HG03196 (cell line): ENCODE measurements at regions not wholly inside any gene's neighbourhood (a gene's known extent, or its start where the extent isn't known, plus 50 kb on each side); places are given as distances from the start of the nearest gene placed in this dataset.

ENCODE experiments used
- ATAC-seq: cut with Tn5 transposase; IDR thresholded peaks from one replicate; pipeline ENCODE4 v1.9.1; 2021; ENCODE audit not compliant: unreplicated experiment

DNA sequence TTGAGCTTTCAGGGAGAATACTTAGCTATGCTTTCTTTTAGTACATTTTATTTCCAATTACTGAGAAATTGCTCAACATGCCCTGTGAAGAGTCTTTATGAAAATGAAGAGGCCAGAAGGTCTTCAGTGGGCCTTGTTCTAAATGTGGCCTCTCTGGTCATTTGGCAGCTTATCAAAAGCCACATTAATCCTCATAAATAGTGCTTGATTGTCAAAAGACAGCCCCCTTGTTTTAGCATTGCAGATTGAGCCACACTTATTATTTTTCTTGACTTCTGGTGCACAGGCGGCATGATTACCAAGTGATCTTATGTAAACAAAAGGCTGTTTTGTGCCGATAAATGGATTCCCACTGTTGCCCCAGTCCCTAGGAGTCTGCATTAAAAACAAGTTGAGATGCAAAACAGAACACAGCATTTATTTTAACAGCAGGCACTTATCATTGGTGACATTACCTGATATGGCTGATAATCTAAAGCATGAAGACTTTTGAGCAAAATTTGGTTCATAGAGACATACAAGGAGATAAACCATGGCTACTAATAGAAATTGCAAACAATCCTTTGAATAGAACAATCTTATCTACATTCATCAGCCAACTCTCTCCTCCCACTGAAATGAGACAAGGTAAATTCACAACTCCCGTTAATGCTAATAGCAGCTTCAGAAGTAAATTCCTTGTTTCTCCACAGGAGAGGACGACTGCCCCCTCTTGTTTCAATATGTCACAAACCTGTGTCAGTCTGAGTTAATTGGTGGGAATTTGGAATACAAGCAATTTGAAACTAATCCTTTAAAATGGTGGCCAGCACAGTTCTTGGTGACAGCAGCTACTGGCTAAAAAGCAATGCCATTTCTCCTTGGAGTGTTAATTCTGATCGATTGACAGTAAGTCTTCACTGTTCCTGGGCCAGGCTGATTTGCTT, 194.3 kb downstream of the NSUN3 start:
- ATAC-seq = no peak

DNA sequence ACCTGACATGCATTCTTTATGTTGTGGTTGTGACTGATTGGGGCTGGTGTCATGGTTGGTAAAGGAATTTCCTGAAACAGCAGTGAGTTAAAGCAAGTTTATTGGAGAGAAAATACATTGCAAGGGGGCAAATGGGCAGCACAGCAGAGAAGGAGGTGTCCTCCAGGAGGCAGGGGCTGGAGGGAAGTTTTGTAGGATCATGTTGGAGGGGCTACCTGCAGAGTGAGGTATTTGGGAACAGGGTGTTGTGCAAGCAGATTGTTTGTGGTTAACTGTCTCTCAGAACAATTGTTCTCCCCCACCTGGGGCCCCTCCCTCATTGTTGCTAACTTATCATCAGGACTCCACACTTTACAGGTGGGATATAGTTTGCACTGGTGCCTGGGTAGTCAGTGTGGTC, 196.0 kb downstream of the NSUN3 start:
- ATAC-seq = no peak

DNA sequence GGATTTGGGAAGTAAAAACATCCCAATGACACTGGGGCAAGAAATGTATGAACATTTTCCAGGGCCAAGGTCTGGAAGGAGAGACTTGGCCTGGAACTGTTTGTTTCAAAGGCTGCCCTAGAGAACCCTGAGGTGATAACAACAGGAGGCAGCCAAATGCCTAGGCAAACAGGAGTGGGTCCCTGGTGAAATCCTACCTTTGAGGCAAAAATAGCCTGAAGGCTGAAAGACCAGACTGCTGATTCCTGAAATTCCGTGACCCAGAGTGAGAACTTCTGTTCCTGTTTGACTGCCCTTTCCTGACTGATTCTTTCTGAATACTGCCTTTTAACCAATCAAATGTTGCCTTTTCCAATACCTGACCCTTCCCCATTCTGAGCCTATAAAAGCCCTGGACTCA, 196.4 kb downstream of the NSUN3 start:
- no peak for ATAC-seq

DNA sequence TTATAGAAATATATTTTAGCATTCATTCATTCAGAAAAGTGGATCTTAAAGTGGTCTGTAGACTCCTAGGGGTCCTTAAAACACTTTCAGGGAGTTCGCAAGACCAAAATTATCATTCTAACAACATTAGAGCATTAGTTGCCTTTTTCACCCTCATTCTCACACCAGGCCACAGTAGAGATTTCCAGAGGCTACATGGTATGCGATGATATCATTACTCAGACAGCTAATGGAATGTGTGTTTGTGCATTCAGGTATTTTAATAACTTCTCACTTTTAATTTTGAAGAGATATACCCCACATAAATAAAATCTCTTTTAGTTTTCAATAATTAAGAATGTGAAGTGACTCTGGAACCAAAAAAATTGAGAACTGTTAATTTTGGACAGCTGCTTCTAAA, 206.9 kb downstream of the NSUN3 start:
- ATAC-seq = no peak

DNA sequence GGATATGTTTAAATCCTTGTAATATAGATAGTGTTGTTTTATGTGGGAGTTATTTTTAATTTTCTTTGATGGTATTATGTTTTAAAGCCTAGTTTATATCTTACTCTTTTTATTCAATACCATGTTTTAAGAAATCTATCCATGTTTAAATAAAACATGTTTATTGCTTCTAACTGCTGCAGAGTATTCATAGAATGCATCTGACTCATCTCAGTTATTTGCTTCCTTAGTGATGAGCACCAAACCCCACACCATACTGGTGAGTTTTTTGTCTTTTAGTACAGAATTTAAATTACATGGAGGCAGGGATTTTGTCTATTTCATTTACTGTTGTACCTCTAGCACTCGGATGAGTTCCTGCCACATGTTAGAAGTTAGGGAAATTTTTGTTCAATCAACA, 209.2 kb downstream of the NSUN3 start:
- no peak for ATAC-seq

DNA sequence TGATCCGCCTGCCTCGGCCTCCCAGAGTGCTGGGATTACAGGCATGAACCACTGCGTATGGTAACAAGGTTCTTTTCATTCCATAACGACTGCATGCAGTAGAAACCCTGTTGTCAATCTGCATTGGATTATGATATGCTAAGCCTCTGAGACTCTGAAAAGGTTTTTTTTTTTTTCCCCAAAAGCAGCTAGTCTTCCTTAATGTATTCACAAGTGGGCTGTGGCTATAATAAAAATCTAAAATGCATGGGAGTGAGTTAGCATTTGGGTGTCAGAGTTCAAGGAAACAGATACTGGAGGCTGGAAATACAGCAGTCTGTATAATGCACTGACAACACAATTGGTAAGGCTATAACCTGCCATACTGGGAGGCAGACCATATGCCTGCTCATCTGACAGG, 218.1 kb downstream of the NSUN3 start:
- ATAC-seq = no peak

DNA sequence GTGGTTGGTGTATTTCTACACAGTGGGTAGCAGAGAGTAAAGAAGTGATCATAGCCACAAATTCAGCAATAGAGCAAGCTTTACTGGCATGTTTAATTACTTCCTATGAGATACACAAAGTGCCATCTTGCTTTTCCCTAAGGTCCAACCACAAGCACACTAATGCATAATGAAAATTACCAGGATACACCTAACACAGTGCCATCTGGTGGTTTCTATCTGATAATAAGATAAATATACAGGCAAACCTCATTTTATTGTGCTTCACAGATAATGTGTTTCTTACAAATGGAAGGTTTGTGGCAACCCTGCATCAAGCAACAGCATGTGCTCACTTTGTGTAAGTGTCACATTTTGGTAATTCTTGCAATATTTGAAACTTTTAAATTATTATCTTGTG, 223.0 kb downstream of the NSUN3 start:
- ATAC-seq = no peak

DNA sequence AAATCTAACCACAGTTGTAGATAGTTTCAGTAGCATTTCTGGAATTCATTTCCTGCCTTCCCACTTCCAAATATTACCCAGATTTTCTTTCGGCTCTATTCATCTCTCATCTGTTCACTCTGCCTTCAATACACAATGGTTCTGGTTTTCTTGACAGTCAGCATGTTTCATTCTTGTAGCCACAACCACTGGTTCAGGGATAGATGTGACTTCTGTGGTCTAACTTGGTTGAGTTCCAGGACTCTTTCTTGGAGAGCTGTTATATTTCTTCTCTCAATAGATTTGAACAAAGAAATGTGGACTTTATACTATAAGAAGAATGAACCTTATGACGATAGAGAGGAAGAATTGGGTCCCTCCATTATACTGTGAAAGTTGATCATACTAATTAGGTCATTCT, 228.8 kb downstream of the NSUN3 start:
- ATAC-seq = no peak

DNA sequence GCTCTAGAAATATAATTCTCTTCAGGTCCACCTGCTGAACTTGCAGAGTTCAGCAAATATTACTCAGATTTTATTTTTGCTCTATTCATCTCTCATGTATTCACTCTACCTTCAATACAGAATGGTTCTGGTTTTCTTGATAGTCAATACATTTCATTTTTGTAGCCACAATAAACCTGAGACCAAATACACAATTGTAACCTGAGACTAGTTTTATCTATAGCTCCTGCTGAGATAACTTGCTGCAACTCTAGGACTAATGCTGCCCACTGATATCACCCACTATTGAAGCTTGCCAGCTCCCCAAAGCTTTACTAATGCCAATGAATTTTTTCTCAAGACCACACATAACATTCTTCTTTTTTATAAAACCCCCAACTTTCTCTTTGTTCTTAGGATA, 229.3 kb downstream of the NSUN3 start:
- no peak for ATAC-seq

DNA sequence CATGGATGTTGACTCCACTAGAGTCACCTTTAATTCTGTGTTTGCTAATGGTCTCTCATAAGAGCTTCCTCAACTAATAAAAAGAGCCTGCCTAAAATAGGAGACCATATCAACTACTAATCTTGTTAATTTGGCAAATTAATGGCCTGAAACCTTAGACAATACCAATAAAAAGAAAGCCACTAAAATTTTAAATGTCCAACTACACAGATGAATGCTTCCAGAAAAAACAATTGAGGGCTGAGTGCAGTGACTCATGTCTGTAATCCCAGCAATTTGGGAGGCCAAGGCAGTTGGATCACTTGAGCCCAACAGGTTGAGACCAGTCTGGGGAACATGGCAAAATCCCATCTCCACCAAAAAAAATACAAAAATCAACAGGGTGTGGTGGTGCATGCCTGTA, 230.9 kb downstream of the NSUN3 start:
- ATAC-seq = no peak

DNA sequence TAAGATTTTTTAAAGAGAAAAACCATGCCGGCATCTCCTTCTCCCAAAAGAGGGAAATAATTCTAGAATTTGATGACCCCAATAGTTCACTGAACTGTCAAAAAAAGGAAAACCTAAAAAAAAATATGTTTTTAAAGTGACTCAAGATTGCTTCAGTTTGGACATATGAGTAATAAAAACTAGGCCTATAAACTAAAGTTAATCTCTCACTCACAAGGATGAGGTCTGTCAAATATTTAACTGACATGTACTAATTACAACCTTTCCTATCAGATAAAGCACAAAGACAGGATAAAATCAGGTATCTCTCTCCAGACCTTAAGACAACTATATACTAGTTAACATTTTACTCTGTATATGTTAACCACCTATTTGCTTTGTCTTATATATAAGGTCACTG, 231.9 kb downstream of the NSUN3 start:
- ATAC-seq = no peak

DNA sequence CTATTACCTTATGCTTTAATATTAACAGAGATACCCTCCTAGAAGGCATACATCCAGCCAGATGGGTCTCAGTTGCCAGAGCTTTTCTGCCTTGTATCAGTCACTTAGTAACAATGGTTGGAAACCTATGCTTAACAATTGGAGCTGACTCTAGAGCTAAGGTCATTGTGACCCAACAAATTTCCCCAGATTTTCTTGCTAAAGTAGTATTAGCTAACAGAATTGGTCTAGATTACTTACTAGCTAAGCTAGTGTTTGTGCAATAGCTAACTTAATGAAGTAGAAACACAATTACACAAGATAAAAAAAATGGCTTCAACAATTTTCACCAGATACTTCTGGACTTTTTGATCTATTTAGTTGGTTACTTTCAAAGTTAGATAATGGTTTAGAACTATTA, 236.9 kb downstream of the NSUN3 start:
- no peak for ATAC-seq

DNA sequence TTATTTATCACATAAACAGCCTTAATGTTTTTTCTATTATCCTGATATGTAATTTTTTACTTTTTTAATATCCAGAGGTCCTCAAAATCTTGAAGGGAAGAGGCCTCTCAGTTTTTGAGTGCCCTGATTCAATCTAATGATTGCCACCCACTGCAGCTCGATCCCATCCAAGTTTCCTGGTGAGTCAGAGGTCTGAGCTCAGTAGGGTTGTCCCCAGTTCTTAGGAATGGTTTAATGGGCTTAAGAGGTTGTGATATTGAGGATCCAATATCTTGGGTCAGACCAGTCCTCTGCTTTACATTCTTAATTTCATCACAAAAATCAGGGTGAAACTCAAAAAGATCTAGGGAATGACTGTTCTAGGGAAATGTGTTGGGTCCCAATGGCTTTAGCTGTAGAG, 238.5 kb downstream of the NSUN3 start:
- ATAC-seq = no peak

DNA sequence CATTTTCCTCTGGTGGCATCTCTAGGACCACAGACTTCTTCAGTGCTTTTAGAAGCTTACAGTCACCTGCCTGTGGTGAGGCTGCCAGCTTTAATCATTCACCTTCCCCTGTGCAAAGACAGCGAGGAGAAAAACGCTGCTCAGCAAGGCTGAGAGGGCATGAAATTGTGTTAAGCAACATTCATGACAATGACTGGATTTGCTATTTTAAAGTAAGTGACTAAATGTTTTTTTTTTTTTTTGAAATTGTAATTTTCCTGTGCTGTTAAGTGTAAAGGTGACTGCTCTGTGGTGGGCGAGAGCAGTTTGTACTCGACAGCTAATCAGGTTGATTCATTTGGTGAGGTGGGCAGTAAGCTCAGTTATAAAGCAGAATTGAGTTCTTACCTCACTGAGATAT, 240.4 kb downstream of the NSUN3 start:
- ATAC-seq = no peak

DNA sequence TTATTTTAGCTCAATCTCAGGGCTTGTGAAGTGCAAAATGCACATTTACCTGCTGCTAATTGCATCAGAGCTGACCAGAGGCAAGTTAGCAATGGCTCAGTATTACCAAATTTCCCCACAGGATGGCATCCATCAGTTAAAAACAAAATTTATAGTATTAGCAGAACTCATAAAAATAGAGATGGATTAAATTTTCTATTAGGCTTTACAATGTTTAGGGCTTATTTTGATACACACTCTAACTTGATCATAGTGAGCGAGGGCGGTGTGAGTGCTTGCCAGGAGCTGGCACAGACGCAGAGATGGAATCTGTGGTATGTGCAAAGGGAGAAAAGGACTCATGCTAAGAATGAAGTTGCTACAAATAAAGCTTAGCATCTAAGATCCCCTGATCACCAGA, 241.0 kb downstream of the NSUN3 start:
- no peak for ATAC-seq

DNA sequence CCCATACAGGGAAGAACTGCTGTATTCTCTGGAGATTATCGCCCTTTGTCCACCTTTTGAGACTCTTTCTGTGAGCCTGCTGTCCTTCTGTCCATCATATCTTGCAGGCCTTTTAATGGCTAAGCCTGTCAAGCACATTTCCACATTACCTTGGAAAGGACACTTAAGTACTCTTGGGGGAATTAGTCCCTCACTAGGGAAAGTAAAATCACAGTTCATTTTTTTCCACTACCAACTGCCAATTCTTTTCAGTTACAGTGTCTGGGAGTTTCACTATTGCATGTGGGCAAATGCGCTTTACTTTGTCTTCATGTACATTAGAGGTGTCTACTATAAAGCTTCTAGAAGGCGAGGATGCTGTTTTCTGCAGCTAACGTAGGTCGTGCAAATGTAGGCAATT, 242.1 kb downstream of the NSUN3 start:
- no peak for ATAC-seq

DNA sequence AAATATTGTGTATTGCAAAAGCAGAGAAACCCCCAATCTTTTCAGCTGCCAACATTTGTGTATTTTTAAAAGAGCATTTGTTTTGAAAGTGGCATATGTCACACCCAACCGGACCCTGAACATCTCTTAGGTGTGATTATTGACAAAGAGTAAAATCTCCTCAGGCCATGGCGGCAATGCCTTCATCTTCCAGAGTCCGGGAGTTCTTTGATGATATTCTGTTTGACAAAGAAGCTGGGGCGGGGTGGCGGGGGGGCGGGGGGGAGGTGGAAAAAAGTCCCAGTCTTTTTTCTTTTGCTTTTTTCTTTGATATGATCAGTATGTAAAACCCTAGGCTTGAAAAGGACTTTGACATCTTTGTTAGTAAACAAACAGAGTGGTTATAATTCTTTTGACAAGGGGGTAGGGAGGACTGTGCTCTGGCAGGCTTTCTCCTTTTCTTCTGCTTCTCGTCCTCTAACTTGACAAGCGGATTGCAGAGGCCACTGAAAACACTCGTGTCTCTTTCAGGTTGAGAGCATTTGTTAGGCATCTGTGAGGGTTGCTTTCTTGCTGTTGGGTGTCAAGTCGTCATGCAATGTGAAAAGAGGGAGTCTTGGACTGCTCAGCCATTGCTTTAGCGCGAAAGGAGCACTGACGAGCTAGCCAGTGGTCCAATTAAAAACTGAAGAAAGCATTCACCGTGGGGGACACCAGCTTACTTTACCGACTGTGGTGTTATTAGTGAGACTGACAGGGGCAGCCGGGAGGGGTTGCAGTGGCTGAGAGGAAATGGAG, 243.2 kb downstream of the NSUN3 start:
- ATAC-seq = no peak

DNA sequence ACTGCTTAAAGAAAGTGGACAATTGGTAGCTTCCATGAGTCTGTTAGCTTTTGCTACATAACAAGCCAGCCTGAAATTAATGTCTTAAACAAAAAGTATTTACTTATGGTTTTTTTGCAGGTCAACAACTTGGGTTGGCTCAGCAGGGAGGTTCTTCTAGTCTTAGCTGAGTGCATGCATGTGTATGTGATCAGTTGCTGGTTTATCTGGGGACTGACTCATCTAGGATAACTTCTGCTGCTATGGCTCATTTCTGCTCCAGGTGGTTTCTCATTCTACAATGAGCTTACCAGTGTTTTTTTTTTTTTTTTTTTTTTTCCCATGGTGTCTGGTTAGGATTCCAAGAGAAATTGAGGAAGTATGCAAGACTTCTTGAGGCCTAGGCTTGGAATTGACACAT, 244.7 kb downstream of the NSUN3 start:
- ATAC-seq = no peak

DNA sequence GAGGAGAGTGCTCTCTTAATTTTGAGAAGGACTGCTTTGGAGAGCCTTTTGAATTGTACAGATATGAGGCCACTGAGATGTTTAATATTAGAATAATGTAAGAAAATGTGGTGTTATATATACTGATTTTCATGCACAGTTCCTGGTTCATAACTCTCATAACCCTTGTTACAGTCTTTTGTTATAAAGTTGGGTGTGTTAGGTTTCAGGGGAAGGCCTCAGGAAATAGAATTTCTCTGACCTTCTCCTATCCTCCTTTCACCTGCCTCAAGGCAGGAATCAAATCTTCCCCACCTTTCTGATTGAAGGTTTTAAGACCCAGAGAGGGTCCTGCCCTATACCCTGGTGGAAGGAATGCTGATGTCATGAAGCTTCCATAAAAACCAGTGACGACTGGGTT, 245.9 kb downstream of the NSUN3 start:
- ATAC-seq = no peak

DNA sequence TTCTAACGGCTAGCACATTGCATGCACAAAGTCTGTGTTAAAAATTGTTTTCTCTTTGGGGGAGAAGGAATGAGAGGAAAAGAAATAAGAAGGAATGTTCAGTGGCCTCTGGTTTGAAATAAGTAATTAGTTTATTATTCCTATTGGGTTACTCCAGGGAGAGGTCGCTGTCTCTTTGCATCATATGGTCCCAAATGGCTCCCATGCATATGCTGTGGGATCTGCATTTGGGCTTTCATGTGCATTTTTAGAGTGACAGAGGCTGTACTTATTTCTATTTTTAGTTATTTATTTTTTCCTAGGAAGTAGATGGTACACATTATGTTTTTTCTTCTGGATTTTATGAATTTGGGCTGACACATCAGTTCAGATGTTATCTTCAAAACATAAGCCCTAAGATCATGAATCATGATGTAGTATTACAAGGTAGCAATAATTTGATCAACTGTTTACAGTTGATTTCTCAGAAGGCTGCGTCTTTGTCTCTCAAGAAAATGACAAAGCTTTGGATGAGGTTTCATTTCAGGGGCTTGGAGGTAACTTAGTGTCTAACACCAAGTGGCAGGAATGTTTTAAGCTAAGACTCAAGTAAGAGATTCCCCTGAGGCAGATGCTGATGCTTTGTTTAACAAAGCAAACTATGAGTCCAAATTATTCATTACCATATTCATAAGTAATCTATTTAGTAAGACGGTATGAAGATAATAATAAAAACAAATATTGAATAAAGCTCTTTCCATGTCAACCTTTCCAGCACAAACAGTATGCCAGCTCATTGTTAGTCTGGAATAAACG, 247.7 kb downstream of the NSUN3 start:
- no peak for ATAC-seq

DNA sequence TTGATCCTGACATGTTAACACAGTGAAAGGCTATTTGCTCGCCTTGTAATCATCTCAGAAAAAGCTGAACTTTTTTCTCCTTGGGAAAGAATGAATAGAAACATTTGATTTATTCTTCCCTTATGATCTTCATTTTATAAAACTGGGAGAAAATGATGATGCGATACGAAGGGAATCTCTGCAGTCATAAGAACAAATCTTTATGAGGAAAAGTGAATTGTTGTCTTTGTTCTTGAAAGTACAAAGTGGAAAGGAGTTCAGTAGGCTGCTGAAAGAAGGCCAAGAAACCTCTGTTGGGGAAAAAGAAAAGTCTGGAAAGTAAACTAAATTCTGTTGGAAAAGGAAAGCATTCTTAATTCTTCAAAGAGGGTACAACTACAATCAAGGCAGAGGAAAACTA, 248.8 kb downstream of the NSUN3 start:
- ATAC-seq = no peak
